GM18519 (cell line): ENCODE measurements at regions not wholly inside any gene's neighbourhood (a gene's known extent, or its start where the extent isn't known, plus 50 kb on each side); places are given as distances from the start of the nearest gene placed in this dataset.
"Not testable (repeated sequence)": the region's sequence is repeated elsewhere in the genome, so short reads cannot be mapped to it uniquely, and the experiment has no call there.

Experiments used
- ATAC-seq: cut with Tn5 transposase; IDR thresholded peaks from one replicate; pipeline ENCODE4 v1.9.1; 2021; ENCODE audit warnings: mild to moderate bottlenecking, moderate library complexity; ENCODE audit not compliant: unreplicated experiment, low FRiP score

DNA sequence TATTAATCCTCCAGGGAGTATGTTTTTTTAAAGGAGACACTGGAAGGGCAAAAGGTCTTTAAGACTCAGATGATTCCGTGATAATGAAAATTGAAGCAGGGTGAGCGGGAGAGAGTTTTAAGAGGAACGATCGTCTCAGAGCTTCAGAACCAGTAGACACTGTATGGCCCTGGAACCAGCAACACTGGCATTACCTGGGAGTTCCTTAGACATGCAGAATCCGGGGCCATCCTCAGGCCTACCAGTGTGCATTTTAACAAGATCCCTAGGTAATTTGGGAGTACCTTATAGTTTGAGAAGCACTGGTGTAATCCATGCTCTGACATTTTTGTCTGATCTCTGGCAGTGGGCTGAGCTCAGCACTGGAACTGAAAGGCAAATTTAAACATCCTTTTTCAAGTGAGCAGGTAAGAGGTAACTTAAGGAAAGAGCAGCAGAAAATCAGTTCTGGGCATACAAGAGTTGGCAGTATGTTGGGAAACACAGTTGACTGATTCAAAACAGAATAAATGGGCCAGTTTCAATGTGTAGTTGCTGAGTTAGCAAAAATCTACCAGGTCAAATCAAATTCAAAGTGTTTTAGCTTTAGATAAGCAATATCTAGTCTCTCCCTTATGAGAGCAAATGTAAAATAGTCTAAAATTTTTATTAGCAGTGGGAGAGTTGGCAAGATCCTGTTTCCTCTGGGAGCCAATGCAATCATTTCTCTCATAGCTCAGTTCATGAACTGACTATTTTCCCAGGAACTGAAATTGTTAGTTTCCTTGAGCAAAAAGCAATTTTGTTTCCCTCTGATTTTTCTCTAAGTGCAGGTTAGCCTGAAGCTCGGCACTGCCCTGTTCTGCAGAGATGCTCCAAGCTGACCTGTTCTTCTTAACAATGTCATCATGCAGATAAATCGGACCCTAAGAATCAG is 97.2 kb upstream of the ELMO1 start:
- no peak for ATAC-seq

DNA sequence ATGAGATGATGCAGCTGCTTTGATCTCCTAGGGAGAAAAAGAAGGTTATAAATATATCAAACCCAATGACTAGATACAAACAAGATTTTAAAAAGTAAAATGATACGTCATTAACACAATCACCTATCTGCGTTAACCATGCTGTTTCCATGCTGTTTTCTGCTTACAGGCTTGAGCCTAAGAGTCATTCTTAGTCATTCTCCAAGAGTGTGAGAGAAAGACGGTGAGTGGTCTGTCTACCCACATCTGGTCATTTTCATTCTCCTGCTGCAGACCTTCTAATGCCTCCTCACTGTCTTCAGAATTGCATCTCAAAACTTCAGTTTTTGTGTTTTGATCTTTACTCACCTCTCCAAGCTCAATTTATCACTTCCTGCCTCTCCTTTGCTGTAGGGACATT is 98.0 kb upstream of the ELMO1 start:
- no peak for ATAC-seq

DNA sequence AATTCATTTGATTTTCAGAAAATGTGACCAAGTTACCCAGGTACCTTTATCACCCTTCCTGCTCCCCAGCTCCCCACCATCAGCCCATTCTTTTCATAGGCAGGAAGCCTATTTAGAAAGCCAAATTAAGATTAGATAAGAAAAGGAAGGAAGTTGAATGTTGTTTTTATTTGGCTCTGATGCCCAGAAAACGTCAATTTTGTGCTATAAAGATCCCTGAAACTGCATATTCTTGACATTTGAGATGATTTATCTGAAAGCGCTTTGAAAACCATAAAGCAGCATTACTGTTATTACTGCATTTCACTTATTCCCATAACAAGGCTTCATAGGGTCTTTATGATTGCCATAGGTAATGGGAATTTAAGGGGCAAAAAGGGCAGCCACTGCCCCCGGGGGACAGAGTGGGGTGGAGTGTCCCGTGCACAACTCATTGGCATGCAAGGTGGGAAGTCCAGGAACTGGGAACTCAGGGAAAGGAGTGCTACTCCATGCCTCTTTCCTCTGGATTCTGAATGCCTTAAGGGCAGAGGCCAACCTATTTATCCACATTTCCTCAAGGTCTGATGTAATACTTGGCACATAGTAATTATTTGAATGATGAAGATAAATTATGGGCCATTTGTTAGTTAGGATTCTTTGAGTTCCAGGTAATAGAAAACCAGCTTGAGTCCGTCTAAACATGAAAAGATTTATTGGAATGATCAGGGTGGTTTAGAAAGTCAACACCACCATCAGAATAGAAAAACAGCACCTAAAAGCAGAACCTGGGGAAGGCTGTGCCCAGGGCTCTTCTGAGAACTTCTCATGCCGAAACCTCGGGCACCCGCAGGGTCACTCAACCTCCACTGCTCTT is 100.6 kb upstream of the ELMO1 start:
- no peak for ATAC-seq

DNA sequence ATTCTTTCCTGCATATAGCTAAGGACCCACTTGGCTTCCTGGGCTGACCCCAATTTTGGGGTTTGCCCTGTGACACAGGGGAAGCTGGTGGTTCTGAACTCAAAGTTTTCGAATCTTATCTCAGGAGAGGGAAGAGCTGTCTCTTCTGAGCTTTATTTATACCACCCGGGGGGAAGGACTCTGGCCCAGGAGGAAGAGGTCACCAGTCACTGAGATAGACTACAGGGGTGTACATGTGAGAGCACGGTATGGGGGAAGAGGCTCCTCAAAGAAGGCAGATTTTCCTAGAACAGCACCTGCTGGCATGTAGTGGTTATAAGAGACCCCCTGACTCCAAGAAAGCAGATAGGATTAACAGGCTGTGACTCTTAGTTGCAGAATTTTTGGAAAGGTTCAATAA is 101.8 kb upstream of the ELMO1 start:
- no peak for ATAC-seq

DNA sequence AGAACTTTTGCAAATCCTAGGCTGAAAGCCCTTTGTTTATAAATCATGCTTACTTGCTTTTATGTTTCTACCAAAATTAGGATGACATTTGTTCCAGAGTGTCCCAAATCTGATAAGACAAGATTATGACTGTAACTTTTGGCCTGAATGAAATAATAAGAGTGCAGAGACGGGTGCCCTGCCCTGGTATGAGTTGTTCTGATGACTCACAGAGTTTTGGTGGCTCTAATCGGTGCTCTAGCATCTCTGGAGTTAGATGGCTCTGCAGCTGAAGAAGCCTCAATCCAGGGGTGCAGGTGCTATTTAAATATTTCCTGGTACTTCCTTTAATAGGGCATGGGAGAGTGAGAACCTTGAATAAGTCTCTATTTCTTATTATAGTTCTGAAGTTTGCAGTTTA is 102.2 kb upstream of the ELMO1 start:
- ATAC-seq, result no peak

DNA sequence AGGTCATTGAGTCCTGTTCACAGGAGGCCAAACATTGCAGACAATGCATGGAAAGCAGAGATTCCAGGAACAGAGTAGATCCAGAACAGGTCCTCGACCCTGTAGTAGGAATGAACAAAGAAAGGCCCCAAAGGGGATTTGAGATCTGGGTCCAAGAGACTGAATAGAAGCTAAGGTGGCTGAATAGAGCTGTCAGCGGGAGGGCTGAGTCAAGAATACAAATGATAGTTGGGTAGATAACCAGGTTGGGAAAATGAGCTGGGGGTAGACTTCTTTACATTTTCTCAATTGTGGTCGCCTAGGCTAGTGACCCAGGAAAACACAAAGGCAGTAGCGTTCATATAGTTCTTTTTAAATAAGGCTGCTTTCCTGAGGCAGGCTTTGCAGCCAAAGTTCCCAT is 103.4 kb upstream of the ELMO1 start:
- ATAC-seq, result no peak

DNA sequence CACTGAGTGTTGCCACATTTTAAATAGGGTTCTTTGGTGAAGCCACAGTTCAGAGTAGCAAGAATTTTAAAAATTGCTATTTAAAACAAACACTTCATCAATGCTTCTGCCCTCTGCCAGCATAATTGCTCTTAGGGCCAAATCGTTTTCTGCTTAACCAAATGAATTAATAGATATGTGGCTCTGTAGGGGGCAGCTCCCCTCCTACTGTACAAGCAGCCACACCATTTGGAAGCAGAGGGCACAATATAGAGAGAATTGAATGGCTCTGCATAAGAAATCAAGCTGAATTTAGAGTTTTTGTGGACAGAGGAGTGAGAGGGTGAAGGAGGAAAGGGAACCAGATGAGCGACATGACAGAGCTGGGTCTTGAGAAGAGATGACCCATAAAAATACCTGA is 103.8 kb upstream of the ELMO1 start:
- not testable (repeated sequence) for ATAC-seq

DNA sequence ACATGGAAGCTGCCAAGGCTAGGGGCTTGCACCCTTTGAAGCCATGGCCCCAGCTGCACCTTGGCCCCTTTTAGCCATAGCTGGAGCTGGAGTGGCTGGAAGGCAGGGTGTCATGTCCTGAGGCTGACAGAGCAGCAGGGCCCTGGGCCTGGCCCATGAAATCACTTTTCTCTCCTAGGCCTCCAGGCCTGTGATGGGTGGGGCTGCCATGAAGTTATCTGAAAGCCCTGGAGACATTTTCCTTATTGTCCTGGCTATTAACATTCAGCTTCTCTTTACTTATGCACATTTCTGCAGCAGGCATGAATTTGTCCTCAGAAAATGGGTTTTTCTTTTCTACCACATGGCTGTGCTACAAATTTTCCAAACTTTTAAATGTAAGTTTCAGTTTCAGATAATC is 106.9 kb upstream of the ELMO1 start:
- no peak for ATAC-seq

DNA sequence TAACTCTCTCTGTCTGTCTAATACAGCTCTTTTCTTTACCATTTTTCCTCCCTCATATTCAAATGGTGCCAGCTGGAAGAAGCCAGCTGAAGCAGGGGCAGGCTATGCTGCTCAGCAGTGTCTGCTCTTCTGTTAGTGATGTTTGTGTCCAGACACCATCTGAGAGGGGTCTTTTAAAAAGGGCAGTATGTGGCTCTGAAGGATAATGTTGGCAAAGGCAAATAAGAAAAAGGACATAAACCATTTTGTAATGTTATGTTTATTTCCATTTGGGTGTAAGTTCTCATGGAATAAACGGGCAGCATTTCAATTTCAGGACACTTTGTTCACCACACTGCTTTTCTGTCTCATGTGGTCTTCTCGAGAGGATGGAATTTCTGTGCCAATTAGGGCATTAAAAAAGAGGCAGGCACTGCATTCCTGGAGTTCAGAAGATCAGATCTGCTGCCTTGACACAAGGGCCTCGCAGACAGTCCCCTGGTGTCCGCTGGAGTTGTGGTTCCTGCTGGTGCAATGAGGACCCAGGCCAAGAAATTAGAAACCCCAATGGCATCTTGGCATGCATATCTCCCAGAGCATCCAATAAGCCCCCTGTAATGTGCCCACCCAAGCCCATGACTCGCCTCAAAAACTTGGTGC is 109.0 kb upstream of the ELMO1 start:
- ATAC-seq, result no peak

DNA sequence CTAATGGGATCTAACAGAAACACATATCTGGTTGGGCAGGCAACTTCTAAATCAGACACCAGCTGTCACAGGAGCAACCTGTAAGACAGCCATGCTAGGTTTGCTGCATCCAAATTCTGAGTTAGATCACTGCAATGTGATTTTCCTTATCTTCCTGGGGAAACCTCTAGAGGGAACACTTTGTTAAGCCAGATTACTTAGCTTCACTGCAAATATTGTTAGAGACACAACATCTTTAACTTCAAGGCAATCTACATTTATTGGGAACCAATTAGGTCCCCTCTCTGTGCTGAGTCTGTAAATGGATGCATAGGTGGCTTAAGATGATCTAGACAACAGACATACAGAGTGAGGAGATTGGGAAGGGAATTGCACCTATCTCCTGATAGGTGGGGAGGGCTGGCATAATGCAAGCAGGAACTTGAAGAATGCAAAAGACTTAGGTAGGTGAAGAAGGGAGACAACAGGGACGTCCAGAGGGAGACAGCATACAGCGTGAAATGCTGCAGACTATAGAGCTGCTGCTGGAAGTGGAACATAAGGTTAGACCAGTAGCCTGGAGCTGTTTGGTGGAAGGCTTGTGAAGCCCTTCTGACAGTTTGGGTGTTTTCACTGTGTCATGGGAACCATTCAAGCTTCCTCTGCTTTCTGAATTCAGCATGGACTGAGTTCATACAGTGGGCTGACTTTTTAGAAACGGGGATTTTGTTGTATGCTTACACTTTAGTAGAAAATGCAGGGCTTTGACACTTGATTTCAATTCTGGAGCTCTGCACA is 109.8 kb upstream of the ELMO1 start:
- no peak for ATAC-seq

DNA sequence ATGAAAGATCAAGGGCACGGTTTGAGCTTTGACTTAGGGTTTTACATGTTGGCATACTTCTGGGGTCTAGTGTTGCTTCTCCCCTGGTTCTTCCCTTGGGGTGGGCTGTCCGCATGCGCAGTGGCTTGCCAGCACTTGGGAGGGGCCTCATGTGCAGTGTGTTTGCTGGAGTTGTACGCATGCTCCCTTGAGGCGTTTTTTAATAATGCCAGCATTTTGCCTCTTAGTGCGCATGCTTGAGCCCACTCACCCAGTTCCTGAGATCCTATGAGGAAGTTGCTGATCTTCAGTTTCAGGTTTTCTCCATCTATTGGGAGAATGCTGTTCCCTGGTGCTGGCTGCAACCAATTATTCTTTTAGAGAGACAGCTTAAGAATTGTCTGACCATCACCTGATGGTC is 113.4 kb upstream of the GPR141 start:
- no peak for ATAC-seq

DNA sequence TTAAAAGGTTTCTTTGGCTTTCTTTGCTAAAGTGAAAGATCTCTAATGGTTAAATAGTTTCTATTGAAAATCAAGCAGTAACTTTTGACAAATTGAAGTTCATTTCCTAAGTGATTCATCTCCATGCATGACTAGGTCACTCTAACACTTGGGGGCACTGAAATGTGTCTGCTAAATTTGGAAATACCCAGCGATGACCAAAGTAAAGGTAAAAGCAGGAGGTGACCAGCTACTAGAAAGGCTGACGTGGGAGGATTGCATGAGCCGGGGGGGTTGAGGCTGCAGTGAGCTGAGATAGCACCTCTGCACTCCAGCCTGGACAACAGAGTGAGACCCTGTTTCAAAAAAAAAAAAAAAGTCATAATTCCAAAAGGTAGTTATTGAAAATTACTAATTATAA is 111.8 kb upstream of the GPR141 start:
- no peak for ATAC-seq

DNA sequence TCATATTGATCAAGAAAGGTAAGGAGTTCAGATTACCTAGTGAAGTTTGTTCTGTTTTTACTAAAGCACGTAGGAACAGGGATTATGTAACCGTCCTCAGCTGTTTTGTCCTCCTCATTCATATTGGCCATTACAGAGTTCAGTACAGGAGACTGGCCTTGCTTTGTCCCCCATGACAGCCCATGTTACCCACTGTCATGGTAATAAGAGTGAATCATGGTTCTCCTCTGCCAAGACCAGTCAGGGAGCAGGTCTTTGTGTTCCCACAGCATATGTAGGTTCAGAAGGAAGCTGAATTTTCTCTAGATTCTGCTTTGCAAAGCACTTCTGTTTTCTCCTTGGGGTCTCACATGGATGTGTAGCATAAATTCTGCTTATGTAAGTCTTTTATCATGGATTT is 106.2 kb upstream of the GPR141 start:
- ATAC-seq, result no peak

DNA sequence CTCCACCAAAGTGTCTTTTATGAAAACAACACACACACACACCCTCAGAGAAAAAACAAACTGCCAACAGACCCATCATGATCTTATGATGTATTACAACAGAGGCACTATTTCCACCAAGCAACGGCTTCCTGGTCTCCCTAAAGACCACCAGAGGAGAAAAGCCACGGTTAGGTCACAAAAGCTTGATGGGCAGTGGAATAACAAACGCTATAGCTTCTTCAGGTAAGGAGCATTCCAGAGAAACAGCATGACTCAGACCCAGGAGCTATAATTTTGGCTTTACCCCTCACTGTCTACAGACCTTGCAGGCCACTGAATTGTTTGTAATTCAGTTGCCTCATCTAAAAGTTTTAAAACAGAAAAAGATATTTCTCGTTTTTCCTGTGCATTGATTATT is 105.7 kb upstream of the GPR141 start:
- ATAC-seq, result no peak

DNA sequence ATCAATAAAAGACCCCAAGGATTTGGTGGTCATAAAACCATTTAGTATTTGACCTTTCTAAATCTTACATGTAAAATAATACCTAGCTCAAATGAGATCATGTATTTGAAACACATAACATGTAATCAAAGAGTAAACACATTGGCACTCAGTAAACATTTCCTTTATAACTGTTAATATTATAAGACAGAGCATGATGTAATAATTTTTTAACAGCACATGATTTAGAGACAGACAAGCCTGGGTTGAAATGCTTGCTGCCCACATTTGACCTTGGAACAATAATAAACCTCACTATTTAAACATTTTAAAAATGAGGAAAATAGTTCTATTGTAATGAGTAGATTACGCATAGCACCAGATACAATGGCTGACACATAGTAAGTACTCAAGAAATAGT is 105.2 kb upstream of the GPR141 start:
- no peak for ATAC-seq

DNA sequence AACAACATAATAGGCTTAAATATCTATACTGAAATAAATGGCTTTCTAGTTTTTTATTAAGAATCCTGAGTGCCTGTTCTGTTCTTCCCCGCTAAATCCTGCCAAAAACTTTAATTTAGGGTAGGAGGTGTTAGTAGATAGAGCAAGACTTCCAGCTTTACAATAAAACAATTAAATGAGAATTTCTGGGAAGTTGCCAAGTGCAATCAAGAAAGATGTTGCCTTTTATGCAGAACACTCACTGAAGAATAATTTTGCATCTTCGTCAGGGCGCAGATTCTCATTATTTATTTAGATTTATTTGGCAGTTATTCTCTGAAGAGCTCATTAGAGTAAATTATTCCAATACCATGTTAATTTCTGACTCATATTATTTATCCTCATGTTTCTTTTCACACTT is 103.2 kb upstream of the GPR141 start:
- ATAC-seq, result no peak

DNA sequence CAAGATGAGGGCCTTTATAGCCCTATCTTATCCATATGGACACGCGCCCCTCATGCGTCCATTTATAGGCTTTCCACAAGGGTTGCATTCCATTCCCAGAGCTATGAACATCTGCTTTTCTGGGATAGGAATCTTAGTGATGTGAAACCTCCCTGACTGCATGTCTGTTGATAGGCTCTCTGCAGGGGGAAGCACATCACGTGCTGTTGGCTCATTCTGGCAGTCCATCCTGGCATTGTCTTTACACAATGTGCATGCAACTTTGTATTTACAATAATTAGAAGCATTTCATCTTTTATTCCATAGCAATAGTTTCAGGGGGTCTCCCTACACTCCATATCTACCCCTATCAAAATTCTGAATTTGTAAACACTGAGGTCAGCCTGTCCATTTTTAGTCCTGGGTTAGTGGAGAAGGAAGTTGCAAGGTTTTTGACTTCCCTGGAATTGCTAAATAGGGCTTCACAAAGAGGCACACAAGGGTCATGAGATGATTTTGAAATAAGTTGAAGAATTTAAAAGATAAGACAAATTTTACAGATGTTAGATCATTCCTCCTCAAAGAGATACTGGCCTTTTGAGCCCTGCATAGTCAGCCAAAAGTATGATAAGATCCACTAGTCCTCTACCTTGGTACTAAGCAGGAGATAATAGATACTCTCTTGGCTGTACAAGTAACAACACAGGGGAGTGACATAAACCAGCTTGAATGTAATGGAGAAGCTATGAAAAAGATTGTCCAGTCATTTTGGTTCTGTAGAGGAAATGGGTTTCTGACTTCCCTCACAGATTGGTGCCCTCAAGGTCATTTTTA is 98.7 kb upstream of the GPR141 start:
- ATAC-seq, result not testable (repeated sequence)

DNA sequence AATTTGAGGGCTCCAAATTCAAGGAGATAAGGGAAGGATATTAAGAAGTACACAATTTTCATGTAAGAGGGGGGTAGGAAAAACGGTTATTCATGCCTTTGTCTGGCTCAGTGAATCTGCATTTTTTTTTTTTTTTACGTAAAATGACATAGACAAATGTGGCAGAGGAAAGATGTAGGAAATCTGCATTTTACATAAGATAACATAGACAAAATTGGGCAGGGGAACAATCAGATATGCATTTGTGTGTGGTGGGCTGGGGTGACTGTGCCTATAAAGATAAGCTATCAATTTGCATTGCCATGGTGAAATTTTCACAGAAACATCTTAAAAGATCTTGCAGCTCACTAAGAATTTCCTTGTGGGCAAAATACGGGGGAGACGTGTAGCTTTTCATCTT is 92.7 kb upstream of the GPR141 start:
- ATAC-seq, result no peak

DNA sequence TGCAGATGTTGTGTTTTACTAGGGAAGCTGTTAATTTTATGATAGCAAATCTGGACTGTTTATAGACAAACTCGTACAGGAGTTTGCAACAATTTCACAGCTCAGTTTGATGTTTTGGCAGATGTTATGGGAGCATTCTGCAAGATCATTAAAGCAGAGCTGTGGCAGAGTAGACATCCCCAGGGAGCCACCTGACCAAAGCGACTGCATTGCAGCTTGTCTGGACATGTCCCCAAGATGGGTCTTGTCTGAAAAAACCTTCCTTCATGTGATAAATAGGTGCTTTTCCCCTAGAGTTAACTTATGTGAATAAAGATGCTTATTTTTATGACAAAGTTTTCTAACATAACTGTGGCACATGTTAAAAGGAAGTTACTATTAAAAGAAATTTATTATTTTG is 91.2 kb upstream of the GPR141 start:
- no peak for ATAC-seq

DNA sequence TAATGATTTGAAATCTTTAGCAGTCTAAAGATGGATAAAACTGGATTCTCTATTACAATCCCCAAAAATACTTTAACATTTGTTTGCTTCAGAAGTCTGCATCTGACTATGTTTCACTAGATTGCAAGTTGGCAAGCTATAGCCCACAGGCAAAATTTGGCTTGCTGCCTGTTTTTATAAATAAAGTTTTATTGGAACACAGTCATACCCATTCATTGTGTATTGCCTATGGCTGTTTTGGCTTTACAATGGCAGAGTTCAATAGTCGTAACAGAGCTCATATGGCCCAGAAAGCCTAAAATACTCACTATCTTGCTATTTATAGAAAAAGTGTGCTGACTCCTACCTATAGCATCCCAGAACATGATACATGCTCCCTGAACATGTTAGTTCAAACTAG is 89.0 kb upstream of the GPR141 start:
- ATAC-seq, result no peak
